B cell (primary cell): ENCODE measurements at regions not wholly inside any gene's neighbourhood (a gene's known extent, or its start where the extent isn't known, plus 50 kb on each side); places are given as distances from the start of the nearest gene placed in this dataset.

Experiments
- CTCF ChIP-seq: fragments of 200-600 bp; IDR thresholded peaks from one replicate; pipeline ENCODE4 v1.8.0; 2022; ENCODE audit warnings: antibody characterized with exemption, mild to moderate bottlenecking
- EZH2 ChIP-seq: IDR thresholded peaks from 2 replicates; pipeline ENCODE4 v1.6.1; 2012; ENCODE audit warnings: borderline replicate concordance, low read depth, mild to moderate bottlenecking, moderate library complexity, low read length; ENCODE audit not compliant: insufficient read depth, poor library complexity, severe bottlenecking

- no peak for TF ChIP-seq CTCF
- no peak for TF ChIP-seq EZH2
These were observed 241.6 kb upstream of the VRK2 start for GRCh38 chr2:57804971-57805370.
